ENCODE measurements at regions not wholly inside any gene's neighbourhood (a gene's known extent, or its start where the extent isn't known, plus 50 kb on each side); places are given as distances from the start of the nearest gene placed in this dataset.

GRCh38 chr9:19521205-19521604 is 112.4 kb downstream of the ACER2 start:
- TF ChIP-seq TAF1 (IDR thresholded peaks at IDR 0.05; ENCODE audit: borderline replicate concordance, insufficient read depth, low read length), result no peak
- no peak for TF ChIP-seq FOXP2 (optimal IDR thresholded peaks at IDR 0.05; ENCODE audit: borderline replicate concordance, extremely low read depth, extremely low read length, insufficient read depth)
- no peak for TF ChIP-seq REST (IDR thresholded peaks at IDR 0.05; ENCODE audit: insufficient read depth in 1 of 2, low read depth in 2 of 2, low read length in 2 of 2)
- TF ChIP-seq POLR2AphosphoS5 (IDR thresholded peaks at IDR 0.05; ENCODE audit: low read depth, low read length), result no peak
- TF ChIP-seq SIN3A (IDR thresholded peaks at IDR 0.05; ENCODE audit: borderline replicate concordance, insufficient read depth, low read length), result no peak

- TF ChIP-seq POLR2AphosphoS5 (IDR thresholded peaks at IDR 0.05; ENCODE audit: low read depth, low read length), result no peak
- no peak for TF ChIP-seq FOXP2 (optimal IDR thresholded peaks at IDR 0.05; ENCODE audit: borderline replicate concordance, extremely low read depth, extremely low read length, insufficient read depth)
- TF ChIP-seq TAF1 (IDR thresholded peaks at IDR 0.05; ENCODE audit: borderline replicate concordance, insufficient read depth, low read length), result no peak
- TF ChIP-seq SIN3A (IDR thresholded peaks at IDR 0.05; ENCODE audit: borderline replicate concordance, insufficient read depth, low read length), result no peak
- no peak for TF ChIP-seq REST (IDR thresholded peaks at IDR 0.05; ENCODE audit: insufficient read depth in 1 of 2, low read depth in 2 of 2, low read length in 2 of 2)
Measured at GRCh38 chr9:19517202-19517942, 108.6 kb downstream of the ACER2 start.

- TF ChIP-seq REST (IDR thresholded peaks at IDR 0.05; ENCODE audit: insufficient read depth in 1 of 2, low read depth in 2 of 2, low read length in 2 of 2) (no peak), FOXP2 (optimal IDR thresholded peaks at IDR 0.05; ENCODE audit: borderline replicate concordance, extremely low read depth, extremely low read length, insufficient read depth) (no peak), SIN3A (IDR thresholded peaks at IDR 0.05; ENCODE audit: borderline replicate concordance, insufficient read depth, low read length) (no peak), POLR2AphosphoS5 (IDR thresholded peaks at IDR 0.05; ENCODE audit: low read depth, low read length) (no peak), TAF1 (IDR thresholded peaks at IDR 0.05; ENCODE audit: borderline replicate concordance, insufficient read depth, low read length) (no peak)
Measured at GRCh38 chr9:19516348-19516747, 107.5 kb downstream of the ACER2 start.

- TF ChIP-seq REST (IDR thresholded peaks at IDR 0.05; ENCODE audit: insufficient read depth in 1 of 2, low read depth in 2 of 2, low read length in 2 of 2), result no peak
Measured at GRCh38 chr9:19513671-19514275, 105.0 kb downstream of the ACER2 start.
